ENCODE measurements at regions not wholly inside any gene's neighbourhood (a gene's known extent, or its start where the extent isn't known, plus 50 kb on each side); places are given as distances from the start of the nearest gene placed in this dataset.

DNA sequence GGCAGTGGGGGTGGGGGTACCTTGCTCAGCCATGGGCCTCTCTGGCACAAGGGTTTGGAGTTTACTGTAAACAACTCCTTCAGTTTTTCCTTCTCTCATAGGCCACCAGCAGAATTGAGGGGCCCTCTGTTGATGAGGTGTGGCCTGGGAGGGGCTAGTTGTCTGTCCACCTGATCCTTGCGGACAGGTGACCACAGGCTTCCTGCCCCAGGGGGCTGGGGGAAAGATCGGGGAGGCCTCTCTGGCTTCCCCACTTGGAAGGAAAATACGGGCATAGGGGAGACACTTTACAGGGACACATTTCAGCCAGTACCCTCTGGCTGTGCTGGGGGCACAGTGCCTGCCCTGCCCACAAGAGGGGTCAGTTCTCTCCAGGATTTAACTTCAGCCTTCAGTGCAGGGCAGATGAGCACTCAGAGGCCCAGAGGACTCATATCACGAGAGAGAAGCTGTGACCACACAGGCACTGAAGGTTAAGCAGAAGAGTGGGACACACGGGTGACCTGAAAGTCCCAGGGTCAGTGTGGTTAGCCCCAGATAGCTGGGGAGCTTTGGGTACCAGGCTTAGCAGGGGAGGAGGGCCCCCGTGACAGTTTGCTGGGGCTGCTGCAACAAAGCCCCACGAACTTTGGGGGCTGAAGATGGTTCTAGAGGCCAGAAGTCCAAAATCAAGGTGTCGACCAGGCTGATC lies 245.9 kb downstream of the SEC14L1 start:
- no peak overlapping the region for H3K27ac ChIP-seq
- no peak for TF ChIP-seq ZFX (IDR thresholded peaks at IDR 0.05)
- TF ChIP-seq, protein P1, sequence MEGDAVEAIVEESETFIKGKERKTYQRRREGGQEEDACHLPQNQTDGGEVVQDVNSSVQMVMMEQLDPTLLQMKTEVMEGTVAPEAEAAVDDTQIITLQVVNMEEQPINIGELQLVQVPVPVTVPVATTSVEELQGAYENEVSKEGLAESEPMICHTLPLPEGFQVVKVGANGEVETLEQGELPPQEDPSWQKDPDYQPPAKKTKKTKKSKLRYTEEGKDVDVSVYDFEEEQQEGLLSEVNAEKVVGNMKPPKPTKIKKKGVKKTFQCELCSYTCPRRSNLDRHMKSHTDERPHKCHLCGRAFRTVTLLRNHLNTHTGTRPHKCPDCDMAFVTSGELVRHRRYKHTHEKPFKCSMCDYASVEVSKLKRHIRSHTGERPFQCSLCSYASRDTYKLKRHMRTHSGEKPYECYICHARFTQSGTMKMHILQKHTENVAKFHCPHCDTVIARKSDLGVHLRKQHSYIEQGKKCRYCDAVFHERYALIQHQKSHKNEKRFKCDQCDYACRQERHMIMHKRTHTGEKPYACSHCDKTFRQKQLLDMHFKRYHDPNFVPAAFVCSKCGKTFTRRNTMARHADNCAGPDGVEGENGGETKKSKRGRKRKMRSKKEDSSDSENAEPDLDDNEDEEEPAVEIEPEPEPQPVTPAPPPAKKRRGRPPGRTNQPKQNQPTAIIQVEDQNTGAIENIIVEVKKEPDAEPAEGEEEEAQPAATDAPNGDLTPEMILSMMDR (conservative IDR thresholded peaks at IDR 0.05), result no peak

DNA sequence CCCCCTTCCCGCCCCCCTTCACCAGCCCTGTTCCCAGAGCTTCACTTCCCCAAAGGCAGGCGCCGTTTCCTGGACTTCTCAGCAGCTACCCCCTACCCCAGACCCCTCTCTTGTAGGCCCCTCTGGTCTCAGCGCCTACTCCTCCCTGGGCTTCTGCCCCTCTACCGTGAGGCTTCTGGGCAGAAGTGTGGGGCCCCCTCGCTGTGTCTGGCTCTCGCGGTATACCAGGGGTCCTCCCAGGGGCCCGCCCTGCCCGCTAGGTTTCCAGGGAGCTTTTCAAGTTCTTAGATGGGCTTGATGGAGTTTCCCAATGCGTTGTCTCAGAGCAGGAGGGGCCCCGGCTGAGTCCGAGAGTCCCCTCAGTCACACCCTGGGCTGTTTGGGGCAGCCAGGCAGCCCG lies 247.1 kb downstream of the SEC14L1 start:
- H3K27ac ChIP-seq, result no peak overlapping the region
- TF ChIP-seq, protein P1 (conservative IDR thresholded peaks at IDR 0.05), result no peak
- no peak for TF ChIP-seq ZFX (IDR thresholded peaks at IDR 0.05)

DNA sequence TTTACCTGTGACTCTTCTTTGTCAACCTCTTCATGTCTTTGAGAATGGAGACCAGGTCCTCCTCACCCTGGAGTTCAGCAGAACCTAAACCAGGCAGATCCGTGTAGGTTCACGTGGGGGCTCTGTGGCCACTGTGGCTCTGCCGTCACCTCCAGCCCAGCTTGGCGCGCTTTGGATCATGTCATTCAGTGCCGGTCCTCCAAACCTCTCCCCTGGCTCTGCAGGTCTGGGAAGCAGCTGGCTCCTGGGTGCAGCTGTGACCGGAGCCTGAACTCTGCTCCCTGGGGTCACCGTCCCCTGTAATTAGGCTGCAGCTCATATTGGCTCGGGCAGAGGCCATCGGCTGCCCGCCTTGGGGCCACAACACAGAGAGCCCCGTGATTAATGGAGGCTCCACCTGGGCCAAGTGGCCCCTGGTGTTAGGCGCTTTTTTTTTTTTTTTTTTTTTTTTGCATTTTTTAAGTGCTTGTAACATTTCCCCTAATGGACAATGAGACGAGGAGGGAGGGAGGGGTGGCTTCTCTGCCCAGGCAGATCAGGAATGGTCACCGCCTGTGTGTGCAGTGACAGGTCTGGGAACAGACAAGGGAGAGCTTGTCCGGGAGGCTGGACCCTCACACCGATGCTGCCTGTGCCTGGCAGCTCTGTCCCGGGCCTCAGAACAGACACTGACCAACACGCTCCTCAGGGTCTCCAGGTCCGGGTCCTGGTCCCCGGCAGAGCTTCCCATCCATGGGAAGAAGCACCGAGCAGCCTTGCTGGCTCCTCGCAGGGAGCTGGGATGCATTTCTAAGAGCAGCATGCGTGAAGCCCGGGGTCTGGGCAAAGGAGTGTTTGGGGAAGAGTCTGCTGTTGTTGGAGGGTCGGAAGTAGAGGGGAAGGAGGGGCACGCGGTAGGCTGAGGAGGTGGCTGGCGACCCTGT lies 247.9 kb downstream of the SEC14L1 start:
- no peak overlapping the region for H3K27ac ChIP-seq
- TF ChIP-seq ZFX (IDR thresholded peaks at IDR 0.05), result no peak
- TF ChIP-seq, protein P1 (conservative IDR thresholded peaks at IDR 0.05), result no peak

DNA sequence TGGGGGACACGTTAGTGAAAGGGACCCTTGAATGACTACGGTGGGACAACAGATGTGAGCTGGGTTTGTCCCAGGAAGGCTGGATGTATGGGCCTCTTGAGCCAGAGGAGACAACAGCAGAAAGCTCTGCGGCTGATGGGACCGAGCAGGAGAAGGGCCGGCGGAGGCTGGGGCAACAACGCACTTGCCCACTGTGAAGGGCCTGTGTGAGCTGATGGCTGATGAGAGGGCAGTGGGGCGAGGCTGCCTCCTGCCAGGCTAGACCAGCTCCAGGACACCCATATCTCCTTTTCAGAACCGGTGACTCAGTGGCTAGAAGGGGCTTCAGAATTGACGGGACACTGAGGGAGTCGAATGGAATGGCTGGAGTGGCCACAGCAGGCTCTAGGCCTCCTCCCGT lies 250.1 kb downstream of the SEC14L1 start:
- H3K27ac ChIP-seq, result no peak overlapping the region
- TF ChIP-seq, protein P1 (conservative IDR thresholded peaks at IDR 0.05), result no peak
- TF ChIP-seq ZFX (IDR thresholded peaks at IDR 0.05), result no peak

DNA sequence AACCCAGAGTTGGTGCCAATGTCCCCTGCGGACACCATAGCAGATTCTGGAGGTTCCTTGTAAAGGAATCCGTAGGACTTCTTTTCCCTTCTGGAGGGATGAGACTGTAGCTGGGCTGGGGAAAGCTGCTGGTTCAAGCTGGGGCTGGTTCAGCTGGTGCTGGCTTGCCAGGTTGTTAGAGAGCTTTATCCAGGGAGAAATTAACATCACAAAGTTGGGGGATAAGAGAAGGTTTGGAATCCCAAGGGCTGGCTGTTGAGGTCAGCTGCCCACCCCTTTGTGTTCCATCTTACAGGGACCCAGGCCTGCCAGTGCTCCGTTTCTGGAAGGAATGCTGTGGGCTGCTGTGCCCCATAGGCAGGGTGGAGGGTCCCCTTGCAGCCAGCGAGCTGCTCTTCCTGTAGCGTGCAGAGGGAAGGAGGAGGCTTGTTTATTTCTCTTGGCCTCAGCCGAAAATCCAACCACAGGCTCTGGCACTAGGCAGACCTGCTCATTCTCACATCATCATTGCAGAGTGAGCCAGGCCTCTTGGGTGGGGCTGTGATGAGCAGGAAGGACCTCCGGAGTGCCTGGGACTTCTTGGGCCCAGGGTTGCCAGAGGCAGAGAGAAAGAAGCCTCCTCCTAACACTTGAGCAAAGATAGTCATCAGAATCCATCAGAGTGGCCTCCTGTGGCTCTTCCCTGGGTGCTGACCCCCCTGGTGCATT lies 251.1 kb downstream of the SEC14L1 start:
- TF ChIP-seq ZFX (IDR thresholded peaks at IDR 0.05), result no peak
- TF ChIP-seq, protein P1 (conservative IDR thresholded peaks at IDR 0.05), result no peak
- H3K27ac ChIP-seq, result no peak overlapping the region

DNA sequence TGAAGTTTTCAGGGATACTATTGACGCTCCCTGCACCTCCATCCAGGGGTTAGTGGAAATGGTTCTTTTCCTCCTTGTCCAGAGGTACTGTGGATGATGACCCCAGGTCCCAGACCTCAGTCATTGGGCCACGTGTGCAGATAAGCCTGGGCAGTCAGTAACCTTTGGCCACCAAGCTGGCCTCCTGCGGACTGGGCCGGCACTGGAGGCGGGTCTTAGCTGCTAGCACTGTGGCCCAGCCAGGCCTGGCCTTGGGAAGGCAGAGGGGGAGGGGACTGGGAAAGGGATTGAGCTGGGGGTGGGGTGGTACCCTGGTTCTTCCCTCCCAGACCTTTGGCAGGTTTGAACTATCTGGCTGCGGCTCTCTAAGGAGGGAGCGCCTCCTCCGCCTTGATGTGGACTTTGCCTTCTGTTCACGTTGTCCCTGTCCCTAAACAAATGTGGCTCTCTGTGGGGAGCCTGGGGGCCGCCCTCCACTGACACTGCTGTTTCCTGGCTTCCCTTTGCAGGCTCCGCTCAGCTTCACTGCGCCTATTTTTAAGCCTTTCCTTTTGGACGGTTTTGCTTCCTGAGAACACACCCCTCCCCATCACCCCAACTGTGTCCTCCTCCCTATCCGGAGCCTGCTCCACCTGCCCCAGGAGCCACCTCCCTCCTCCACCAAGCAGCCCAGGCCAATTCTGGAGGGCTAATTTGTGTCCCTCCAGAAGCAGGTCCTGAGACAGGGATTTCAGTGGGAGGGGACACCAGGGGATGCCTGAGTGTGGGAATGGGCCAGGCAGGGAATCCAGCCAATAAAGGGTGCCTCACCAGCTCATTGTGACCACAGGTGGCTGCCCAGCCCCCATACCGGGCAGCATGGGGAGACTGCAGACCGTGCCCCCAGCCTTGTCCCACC lies 251.9 kb downstream of the SEC14L1 start:
- TF ChIP-seq ZFX (IDR thresholded peaks at IDR 0.05), result no peak
- TF ChIP-seq, protein P1 (conservative IDR thresholded peaks at IDR 0.05), result no peak
- no peak overlapping the region for H3K27ac ChIP-seq

All from C4-2B (cell line).